Mesodermal cell (in vitro differentiated cells): ENCODE measurements at regions not wholly inside any gene's neighbourhood (a gene's known extent, or its start where the extent isn't known, plus 50 kb on each side); places are given as distances from the start of the nearest gene placed in this dataset.

ENCODE experiments used
- H3K27ac ChIP-seq: 2 replicates; pipeline ENCODE4 v1.7.0; 2013; ENCODE audit warnings: mild to moderate bottlenecking, low read depth, low read length, moderate library complexity; ENCODE audit not compliant: severe bottlenecking
- H3K36me3 ChIP-seq: 2 replicates; pipeline ENCODE4 v1.7.1; 2013; ENCODE audit warnings: mild to moderate bottlenecking, low read length, moderate library complexity; ENCODE audit not compliant: control insufficient read depth, insufficient read depth
- H3K4me1 ChIP-seq: one replicate; pipeline ENCODE4 v1.7.1; 2013; ENCODE audit warnings: mild to moderate bottlenecking, low read length; ENCODE audit not compliant: insufficient read depth, control insufficient read depth, poor library complexity, severe bottlenecking
- H3K4me3 ChIP-seq: 2 replicates; pipeline ENCODE4 v1.7.0; 2013; ENCODE audit warnings: low read length, control low read depth, mild to moderate bottlenecking; ENCODE audit not compliant: insufficient read depth, poor library complexity, severe bottlenecking; ENCODE audit errors: extremely low read depth
- H3K9me3 ChIP-seq: 2 replicates; pipeline ENCODE4 v1.7.1; 2013; ENCODE audit warnings: mild to moderate bottlenecking, low read length, moderate library complexity; ENCODE audit not compliant: control insufficient read depth
- WGBS, 2 experiments: methylation state at CpG; one replicate each; pipeline ENCODE4 v1.1.5; 2013; ENCODE audit warnings: missing lambda C conversion rate in 2 of 2; ENCODE audit not compliant: insufficient coverage in 2 of 2; 5-methylcytosine and 5-hydroxymethylcytosine counted together

DNA sequence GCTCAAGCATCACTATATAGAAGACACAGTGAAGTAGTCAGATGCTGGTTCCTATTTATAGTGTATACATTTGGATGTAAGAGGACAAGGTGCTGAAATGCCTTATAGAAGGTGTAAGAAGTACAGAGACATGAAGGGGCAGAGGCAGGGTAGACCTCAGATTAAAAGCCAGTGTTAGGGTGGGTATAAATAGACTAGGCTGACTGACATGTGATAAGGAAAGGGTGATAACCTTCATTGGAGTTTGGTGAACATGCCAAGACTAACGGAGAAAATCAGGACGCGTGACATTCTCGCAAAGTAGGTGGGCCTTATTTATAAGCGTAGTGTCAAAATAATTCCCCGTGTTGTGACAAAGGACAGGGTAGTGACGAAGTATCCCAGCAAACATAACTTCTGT lies 59.1 kb upstream of the HRH2 start:
- no peaks in the 10 kb centered on the region for H3K9me3 ChIP-seq
- no peak overlapping the region for H3K27ac ChIP-seq
- no peaks in the 10 kb centered on the region for H3K36me3 ChIP-seq
- WGBS, 2 experiments, result 85 to 97% methylated on average over 7 of the region's 7 CpGs
- H3K4me3 ChIP-seq, result no peak overlapping the region
- H3K4me1 ChIP-seq, result peaks cover 5% of the 10 kb centered on the region

GRCh38 chr5:175599210-175599609 lies 58.7 kb upstream of the HRH2 start:
- 86 to 95% methylated on average over 5 of the region's 7 CpGs for WGBS, 2 experiments
- H3K36me3 ChIP-seq, result no peaks in the 10 kb centered on the region

GRCh38 chr5:175603987-175604739 lies 53.7 kb upstream of the HRH2 start:
- Histone ChIP-seq H3K36me3 (no peaks in the 10 kb centered on the region), H3K4me1 (no peaks in the 10 kb centered on the region), H3K27ac (no peak overlapping the region), H3K4me3 (no peak overlapping the region), H3K9me3 (peaks cover 12% of the 10 kb centered on the region)
- 0% methylated on average over 1 of the region's 4 CpGs; no CpG with 5 or more reads in 1 of the 2 experiments for whole genome bisulfite sequencing, 2 experiments

More at GRCh38 chr5:175599210-175599609, 58.7 kb upstream of the HRH2 start:
- Histone ChIP-seq H3K27ac (no peak overlapping the region), H3K4me3 (no peak overlapping the region), H3K9me3 (no peaks in the 10 kb centered on the region), H3K4me1 (peaks cover 5% of the 10 kb centered on the region)

DNA sequence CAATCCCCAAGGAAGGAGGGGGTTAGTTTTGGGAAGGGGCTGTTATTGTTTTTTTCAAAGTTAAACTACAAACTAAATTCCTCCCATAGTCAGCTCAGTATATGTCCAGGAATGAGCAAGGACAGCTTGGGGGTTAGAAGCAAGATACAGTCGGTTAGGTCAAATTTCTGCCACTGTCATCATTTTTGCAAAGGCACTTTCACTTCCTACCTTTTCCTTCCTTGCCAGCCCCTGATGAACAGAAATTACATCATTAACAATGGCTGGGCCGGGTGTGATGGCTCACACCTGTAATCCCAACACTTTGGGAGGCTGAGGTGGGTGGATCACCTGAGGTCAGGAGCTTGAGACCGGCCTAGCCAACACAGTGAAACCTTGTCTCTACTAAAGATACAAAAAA lies 51.5 kb upstream of the HRH2 start:
- H3K4me3 ChIP-seq, result no peak overlapping the region
- 86 to 90% methylated on average over 2 of the region's 3 CpGs for WGBS, 2 experiments
- peaks cover 12% of the 10 kb centered on the region for H3K9me3 ChIP-seq

More for the DNA sequence above, 51.5 kb upstream of the HRH2 start:
- H3K4me1 ChIP-seq, result no peaks in the 10 kb centered on the region
- no peak overlapping the region for H3K27ac ChIP-seq
- no peaks in the 10 kb centered on the region for H3K36me3 ChIP-seq
